Subcutaneous abdominal adipose tissue (tissue), 5 donors: ENCODE measurements at regions not wholly inside any gene's neighbourhood (a gene's known extent, or its start where the extent isn't known, plus 50 kb on each side); places are given as distances from the start of the nearest gene placed in this dataset.

Experiments used
- H3K27ac ChIP-seq: one replicate; pipeline ENCODE4 v1.7.0; 2013; ENCODE audit warnings: low read depth, mild to moderate bottlenecking, inconsistent platforms, low read length, moderate library complexity
- H3K27me3 ChIP-seq, 5 donors: one replicate each; pipeline ENCODE4 v1.7.0; 2013; ENCODE audit warnings: low read length in 5 of 5, inconsistent platforms in 1 of 5; ENCODE audit not compliant: control insufficient read depth in 5 of 5, insufficient read depth in 4 of 5
- H3K36me3 ChIP-seq, 5 donors: one replicate each; pipeline ENCODE4 v1.7.0; 2013; ENCODE audit warnings: low read length in 5 of 5; ENCODE audit not compliant: control insufficient read depth in 5 of 5, insufficient read depth in 5 of 5
- H3K4me1 ChIP-seq, 5 donors: one replicate each; pipeline ENCODE4 v1.7.0; 2013; ENCODE audit warnings: low read length in 5 of 5, mild to moderate bottlenecking in 3 of 5, moderate library complexity in 1 of 5; ENCODE audit not compliant: control insufficient read depth in 5 of 5, insufficient read depth in 5 of 5
- H3K4me3 ChIP-seq, 5 donors: one replicate each; pipeline ENCODE4 v1.7.0; 2013; ENCODE audit warnings: low read length in 5 of 5, low read depth in 1 of 5
- H3K9ac ChIP-seq, 5 donors: one replicate each; pipeline ENCODE4 v1.7.0; 2013; ENCODE audit warnings: low read length in 5 of 5, mild to moderate bottlenecking in 4 of 5, moderate library complexity in 3 of 5
- H3K9me3 ChIP-seq, 5 donors: one replicate each; pipeline ENCODE4 v1.7.0; 2013; ENCODE audit warnings: low read length in 5 of 5; ENCODE audit not compliant: control insufficient read depth in 5 of 5
- donor health status: healthy.
- donor health status: healthy.
- donor health status: healthy.
- donor health status: healthy.
- donor health status: healthy.

DNA sequence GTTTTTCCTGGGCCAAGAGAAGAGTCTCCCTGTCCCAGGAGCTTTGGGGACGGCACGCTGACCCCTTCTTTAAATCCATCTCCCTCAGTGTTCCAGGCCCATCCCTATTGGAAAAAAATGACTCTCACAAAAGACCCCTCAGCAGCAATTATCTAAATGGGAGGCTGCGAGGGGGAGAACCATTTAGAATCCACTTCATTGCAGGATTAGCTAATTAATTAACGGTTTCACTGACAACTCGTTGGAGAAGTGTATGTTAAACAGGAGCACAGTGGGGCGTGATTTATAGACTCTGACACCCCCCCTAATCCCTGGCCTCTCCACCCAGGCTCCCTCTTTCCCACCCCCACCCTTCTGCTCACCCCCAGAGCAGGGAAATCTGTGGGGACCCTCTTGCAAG is 162.8 kb upstream of the LHX5 start:
- Histone ChIP-seq H3K27me3 (peaks cover 0 to 17% (median 7%) of the 10 kb centered on the region in 5 donors), H3K36me3 (no peaks in the 10 kb centered on the region), H3K27ac (no peak overlapping the region), H3K4me1 (no peaks in the 10 kb centered on the region), H3K4me3 (no peak overlapping the region), H3K9me3 (peaks cover 2 to 24% (median 17%) of the 10 kb centered on the region in 5 donors), H3K9ac (no peak overlapping the region)

DNA sequence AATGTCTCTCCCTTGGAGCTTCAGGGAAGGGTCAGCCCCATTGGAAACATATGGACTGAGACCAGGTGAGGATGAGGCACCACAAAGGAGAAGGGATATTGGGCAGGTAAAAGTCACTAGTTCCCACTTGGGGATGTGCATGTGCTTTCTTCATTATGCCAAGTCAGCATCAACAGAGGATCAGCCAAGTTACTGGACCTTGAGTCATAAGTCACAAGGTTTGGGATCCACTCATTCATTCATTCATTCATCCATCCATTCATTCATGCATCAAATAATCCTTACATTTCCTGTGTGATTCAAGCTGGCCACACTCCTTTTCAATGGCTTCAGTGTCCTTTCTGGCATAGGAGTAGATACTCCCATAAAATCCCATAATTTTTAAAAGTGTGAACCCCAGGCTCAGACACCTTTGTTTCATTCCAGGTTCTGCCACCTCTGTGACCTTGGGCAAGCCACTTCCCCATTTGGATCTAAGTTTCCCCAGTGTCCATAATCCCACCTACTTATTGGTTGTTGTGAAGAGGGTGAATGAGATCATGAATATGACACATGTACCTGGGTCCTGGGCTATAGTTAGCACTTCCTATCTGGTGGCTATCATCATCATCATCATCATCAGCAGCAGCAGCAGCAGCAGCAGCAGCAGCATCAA is 162.1 kb upstream of the LHX5 start:
- peaks cover 0 to 11% (median 5%) of the 10 kb centered on the region in 5 donors for H3K27me3 ChIP-seq
- H3K4me3 ChIP-seq: no peak overlapping the region
- no peak overlapping the region for H3K9ac ChIP-seq
- no peak overlapping the region for H3K27ac ChIP-seq
- no peaks in the 10 kb centered on the region for H3K4me1 ChIP-seq
- H3K36me3 ChIP-seq: no peaks in the 10 kb centered on the region
- peaks cover 2 to 26% (median 20%) of the 10 kb centered on the region in 5 donors for H3K9me3 ChIP-seq

DNA sequence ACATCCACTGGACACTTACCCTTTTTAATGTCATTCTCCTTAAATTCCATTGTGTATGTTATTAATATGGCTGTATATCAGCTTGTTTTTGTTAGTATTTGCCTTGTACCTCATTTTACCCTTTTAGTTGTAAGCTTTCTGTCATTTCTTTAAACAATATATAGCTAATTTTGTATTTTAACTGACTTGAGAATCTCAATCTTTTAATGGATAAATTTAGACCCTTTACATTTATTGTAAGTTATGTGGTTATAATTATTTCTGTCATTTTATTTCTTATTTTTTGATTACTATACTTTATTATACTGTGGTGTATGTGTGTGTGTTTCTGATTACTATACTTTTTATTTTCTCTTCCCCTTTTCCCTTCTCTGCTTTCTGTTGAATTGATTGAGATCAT is 159.0 kb upstream of the LHX5 start:
- H3K27ac ChIP-seq: no peak overlapping the region
- H3K9ac ChIP-seq: no peak overlapping the region
- no peaks in the 10 kb centered on the region for H3K36me3 ChIP-seq
- peaks cover under 1 to 7% (median 4%) of the 10 kb centered on the region in 5 donors for H3K27me3 ChIP-seq
- no peaks in the 10 kb centered on the region for H3K4me1 ChIP-seq
- H3K4me3 ChIP-seq: peak overlapping the region in 1 of 5 donors; percentile 38
- peaks cover 8 to 45% (median 38%) of the 10 kb centered on the region in 5 donors for H3K9me3 ChIP-seq

DNA sequence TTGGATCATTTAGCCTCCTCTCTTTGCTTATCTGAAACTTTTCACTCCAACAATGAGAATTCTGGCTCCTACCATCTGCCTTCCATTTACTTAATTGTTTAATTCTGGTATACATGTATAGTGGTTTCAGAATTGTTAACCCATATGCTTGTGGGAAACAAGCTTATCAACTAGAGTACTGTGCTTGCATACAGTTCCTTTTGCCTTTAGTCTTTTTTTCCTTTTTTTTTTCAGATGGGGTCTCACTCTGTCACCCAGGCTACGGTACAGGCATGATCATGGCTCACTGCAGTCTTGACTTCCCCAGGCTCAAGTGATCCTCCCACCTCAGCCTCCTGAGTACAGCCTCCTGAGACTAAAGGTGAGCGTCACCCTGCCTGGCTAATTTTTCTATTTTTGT is 153.8 kb upstream of the LHX5 start:
- H3K9me3 ChIP-seq: peaks cover 15 to 56% (median 48%) of the 10 kb centered on the region in 5 donors

DNA sequence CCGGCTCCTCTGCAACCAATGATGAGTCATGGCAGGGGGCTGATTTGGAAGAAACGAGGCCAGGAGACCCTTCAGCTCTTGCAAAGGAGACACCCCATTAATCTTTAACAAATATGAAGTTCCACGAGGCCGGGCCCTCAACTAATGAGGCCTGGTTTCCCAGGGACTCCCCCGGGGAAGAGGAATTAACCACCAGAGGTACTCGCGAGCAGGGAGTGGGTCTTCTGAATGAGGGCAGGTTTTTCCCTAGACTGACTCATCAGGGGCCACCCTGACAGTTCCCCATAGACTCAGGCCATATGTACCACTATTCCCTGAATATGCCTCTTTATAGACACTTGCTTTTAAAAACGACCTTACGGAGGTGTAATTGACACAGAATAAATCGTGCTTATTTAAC is 150.7 kb upstream of the LHX5 start:
- peaks cover 8 to 32% (median 25%) of the 10 kb centered on the region in 5 donors for H3K9me3 ChIP-seq
- H3K27me3 ChIP-seq: peaks cover 0 to 9% (median 6%) of the 10 kb centered on the region in 5 donors
- no peak overlapping the region for H3K27ac ChIP-seq
- no peak overlapping the region for H3K9ac ChIP-seq
- H3K4me3 ChIP-seq: no peak overlapping the region
- H3K4me1 ChIP-seq: no peaks in the 10 kb centered on the region
- no peaks in the 10 kb centered on the region for H3K36me3 ChIP-seq

More for the DNA sequence above, 153.8 kb upstream of the LHX5 start:
- H3K27me3 ChIP-seq: peaks cover 0 to 5% (median 0%) of the 10 kb centered on the region in 5 donors
- peak overlapping the region in 1 of 5 donors; percentile 32 for H3K4me3 ChIP-seq
- H3K27ac ChIP-seq: no peak overlapping the region
- no peaks in the 10 kb centered on the region for H3K4me1 ChIP-seq
- no peaks in the 10 kb centered on the region for H3K36me3 ChIP-seq
- H3K9ac ChIP-seq: no peak overlapping the region

DNA sequence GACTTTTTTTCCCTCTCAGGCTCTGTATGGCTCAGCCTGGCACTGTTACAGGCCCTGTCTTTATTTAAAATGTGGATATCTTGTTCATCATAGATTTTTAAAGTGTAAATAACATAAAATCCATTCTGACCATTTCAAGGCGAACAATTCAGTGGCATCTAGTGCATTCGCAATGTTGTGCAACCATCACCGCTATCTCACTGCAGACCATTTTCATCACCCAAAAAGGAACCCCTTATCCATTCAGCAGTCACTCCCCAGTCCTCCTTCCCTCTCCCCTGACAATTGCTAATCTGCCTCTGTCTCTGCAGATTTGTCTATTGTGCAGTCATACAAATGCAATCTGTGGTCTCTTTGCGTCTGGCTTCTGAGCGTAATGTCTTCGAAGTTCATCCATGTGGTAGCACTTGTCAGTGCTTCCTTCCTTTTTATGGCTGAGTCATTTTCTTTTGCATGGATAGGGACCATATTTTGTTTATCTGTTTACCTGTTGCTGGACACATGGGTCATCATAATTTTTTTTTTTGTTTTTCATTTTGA is 148.8 kb upstream of the LHX5 start:
- Histone ChIP-seq H3K4me1 (no peaks in the 10 kb centered on the region), H3K9me3 (peaks cover 5 to 23% (median 11%) of the 10 kb centered on the region in 5 donors)

DNA sequence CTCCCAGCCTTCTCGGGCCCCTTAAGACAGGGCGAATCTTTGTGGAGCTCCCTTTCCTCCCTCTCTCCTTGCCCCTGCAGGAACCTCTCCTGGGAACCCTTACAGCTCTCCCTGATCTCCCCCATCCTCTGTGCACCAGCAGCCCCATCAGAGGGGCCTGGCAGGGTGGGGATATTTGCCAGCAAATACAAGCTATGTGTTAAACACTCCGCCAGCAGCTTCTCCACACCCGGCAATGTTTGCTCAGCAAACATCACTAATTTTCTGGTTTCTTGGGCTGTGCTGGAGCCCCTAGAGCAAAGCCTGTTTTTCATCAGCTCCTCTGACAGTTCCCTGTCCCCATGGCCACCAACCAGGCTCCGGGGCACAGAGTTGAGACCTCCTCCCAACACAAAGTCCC is 147.5 kb upstream of the LHX5 start:
- Histone ChIP-seq H3K27me3 (peaks cover 3 to 18% (median 6%) of the 10 kb centered on the region in 5 donors), H3K27ac (no peak overlapping the region), H3K9me3 (peaks cover 0 to 12% (median 4%) of the 10 kb centered on the region in 5 donors), H3K4me3 (no peak overlapping the region), H3K36me3 (no peaks in the 10 kb centered on the region), H3K9ac (no peak overlapping the region), H3K4me1 (no peaks in the 10 kb centered on the region)

More for the DNA sequence above, 148.8 kb upstream of the LHX5 start:
- no peak overlapping the region for H3K4me3 ChIP-seq
- H3K36me3 ChIP-seq: no peaks in the 10 kb centered on the region
- H3K27me3 ChIP-seq: peaks cover 3 to 13% (median 6%) of the 10 kb centered on the region in 5 donors
- no peak overlapping the region for H3K9ac ChIP-seq
- H3K27ac ChIP-seq: no peak overlapping the region

DNA sequence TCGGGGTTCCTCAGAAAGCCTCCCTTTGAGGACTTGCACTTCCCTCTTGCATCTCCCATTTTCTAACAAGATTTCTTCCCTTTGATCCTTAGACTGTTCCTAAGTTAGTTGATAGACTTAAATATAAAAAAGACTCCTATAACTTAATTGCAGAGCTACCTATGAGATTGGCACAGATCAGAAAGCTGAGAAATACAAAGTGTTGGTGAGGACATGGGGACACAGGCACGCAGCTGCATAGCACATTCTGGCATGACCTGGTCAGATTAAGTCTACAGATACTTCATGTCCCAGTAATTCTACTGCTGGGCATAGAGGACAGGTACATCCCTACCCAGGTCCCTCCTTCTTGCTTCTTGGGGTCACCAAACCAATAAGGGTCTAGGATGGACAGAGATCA is 141.7 kb upstream of the LHX5 start:
- Histone ChIP-seq H3K4me1 (no peaks in the 10 kb centered on the region), H3K27me3 (peaks cover 15 to 52% (median 37%) of the 10 kb centered on the region in 5 donors), H3K9ac (no peak overlapping the region), H3K27ac (no peak overlapping the region), H3K4me3 (no peak overlapping the region), H3K36me3 (no peaks in the 10 kb centered on the region), H3K9me3 (peaks cover 0 to 7% (median 3%) of the 10 kb centered on the region in 5 donors)

DNA sequence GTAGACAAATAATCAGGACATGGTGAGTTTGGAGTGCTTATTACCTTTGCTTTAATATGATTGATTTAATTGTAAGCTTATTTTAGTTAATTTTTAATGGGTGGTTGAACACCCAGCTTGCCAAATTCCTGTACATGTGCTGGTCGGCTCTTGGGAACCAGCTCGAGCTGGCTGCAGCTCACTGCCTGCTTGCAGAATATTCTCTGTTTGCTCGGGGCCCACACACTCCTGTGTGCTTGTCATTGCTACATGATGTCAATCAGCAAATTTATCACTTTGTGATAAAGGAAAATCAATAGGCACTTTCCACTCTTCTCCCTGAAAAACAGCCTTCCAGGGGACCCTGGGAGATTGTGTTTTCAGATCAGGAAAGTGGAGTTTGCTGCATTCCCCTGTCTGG is 141.1 kb upstream of the LHX5 start:
- peaks cover 0 to 10% (median 5%) of the 10 kb centered on the region in 5 donors for H3K9me3 ChIP-seq
- H3K27me3 ChIP-seq: peaks cover 19 to 52% (median 34%) of the 10 kb centered on the region in 5 donors
- no peak overlapping the region for H3K9ac ChIP-seq
- no peaks in the 10 kb centered on the region for H3K36me3 ChIP-seq
- no peak overlapping the region for H3K4me3 ChIP-seq
- no peak overlapping the region for H3K27ac ChIP-seq
- H3K4me1 ChIP-seq: no peaks in the 10 kb centered on the region

DNA sequence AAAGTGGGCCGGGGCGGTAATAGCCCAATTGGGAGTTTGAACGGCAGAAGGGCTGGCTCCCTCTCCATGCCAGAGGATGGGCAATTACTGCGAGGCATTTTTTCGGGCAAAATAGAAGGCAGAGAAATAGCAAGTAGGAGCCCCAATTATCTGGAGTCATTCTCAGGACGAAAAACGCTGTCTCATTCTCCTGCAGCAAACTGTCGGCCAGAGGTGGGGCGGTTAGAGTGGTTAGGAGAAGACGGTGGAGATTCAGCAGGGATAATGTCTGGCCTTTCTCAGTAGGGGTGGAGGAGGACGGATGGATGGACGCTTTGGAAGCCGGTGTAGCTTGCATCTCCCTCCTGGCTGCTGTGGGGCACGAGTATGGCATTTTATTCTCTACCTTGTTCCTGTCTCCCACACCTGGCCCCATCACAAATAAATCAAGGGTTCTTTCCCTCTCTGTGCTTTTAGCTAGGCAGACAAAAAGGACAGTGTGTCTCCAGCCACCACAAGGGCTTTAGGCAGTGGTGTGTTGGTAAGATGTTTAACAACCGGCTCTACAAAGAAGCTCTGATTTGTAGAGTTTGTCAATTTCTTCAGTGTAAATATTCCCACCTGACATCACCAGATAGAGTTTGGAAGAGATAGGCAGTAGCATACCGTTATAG is 140.5 kb upstream of the LHX5 start:
- Histone ChIP-seq H3K4me1 (no peaks in the 10 kb centered on the region), H3K4me3 (no peak overlapping the region), H3K9me3 (peaks cover 0 to 10% (median 5%) of the 10 kb centered on the region in 5 donors), H3K27ac (no peak overlapping the region), H3K27me3 (peaks cover 19 to 46% (median 32%) of the 10 kb centered on the region in 5 donors), H3K36me3 (no peaks in the 10 kb centered on the region), H3K9ac (no peak overlapping the region)
